Kidney tubule cell (primary cell): ENCODE measurements at regions not wholly inside any gene's neighbourhood (a gene's known extent, or its start where the extent isn't known, plus 50 kb on each side); places are given as distances from the start of the nearest gene placed in this dataset.

ENCODE experiments used
- DNase-seq: peaks from one replicate; pipeline ENCODE4 v3.0.0-alpha.2; 2018; ENCODE audit warnings: low spot score

DNA sequence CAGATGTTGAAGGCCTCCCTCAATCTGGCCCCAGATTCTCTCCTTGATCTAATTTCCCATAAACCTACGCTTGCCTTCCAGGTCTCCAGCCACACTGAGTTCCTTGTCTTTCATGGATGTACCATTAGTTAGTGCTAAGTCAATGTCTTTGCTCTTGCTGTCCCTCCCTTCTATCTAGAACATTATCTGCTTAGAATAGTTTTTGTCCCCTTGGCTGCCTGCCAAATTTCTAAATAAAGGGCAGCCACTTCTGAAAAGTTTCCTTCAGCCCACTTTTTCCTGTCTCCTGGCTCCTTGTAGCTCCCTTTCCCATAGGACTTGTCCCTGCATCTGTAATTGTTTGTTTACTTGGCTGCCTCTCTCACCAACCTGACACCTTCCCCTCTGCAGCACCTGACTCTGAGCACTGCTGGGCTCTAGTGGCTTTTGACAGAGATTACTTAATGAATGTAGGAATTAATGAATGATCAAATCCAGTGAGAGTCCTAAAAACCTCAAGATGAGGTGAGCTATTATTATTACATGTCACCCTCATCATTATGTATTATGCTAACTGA, 58.3 kb downstream of the CXCL12 start:
- no peak for DNase-seq

DNA sequence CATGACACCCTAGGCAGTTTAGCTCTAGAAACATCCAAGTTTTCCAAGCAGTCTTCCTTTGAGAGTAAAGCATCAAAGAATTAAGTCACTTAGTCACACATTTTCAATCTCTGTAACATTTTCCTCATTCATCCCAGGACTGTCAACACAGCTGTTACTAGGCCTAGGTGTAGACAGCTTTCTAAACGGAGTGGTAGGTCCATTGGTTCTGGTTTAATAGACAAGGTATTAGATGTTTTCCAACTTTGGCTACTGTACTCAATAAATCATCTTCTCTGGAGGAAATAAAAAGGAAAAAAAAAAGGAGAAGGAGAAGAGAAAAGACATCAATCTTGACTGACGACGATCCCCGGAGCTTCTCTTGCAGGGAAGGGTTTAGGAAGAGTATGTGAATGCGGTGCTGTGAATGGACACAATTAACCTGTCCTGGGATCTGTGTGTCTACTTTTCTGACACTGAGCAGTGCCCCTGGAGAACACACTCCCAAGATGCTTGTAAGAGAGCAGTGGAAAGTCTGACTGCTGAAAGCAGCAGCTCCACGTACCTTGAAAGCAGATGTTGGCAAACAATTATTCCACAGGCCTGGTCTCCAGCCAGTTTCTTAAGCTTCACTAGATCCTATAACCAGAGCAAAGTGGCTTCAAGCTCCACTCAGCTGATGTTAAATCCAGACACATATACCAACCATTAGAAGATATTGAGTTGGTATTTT, 59.1 kb downstream of the CXCL12 start:
- no peak for DNase-seq

DNA sequence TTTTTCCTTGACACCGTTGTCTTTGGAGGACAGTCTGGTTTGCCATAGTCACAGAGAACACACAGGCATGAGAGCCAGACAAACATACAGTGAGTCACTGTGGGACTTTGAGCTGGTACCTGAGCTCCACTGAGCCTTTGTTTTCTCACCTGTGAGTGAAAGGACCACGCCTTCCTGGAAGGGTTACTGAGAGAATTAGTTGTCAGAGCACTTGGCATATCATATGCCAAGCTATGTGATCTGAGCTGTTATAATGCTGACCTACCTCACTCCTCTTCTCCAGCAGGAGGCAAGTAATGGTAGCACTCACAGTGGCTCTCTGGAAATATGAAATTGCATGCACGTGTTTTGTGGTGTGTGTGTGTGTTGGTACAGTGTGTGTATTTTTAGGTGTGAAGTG, 59.7 kb downstream of the CXCL12 start:
- DNase-seq = peak; percentile 55

DNA sequence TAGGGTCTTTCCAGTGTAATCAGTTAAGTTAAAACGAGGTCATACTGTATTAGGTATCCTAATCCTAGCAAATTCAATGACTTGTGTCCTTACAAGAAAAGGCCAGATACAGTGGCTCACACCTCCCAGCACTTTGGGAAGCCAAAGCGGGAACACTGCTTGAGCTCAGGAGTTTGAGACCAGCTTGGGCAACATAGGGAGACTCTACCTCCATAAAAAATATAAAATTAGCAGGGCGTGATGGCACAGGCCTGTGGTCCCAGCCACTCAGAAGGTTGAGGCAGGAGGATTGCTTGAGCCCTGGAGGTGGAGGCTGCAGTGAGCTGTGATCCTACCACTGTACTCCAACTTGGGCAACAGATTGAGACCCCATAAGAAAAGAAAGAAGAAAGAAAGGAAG, 61.1 kb downstream of the CXCL12 start:
- DNase-seq = no peak

DNA sequence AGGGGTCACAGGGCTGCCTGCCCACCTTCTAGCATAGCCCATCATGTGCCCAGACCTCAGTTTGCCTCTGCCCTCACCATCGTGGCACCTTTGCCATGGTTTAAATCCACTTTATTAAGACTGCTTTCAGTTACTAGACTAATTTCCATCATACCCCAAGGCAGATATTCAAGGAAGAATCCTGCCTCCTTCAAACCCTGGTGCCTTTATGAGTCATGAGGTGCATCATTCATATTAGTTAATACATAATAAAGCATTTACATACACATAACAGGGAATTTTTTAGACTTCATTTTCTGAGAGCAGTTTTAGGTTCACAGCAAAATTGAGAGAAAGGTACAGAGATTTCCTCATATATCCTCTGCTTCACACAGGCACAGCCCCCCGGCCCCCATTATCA, 62.8 kb downstream of the CXCL12 start:
- peak; percentile 45 for DNase-seq

DNA sequence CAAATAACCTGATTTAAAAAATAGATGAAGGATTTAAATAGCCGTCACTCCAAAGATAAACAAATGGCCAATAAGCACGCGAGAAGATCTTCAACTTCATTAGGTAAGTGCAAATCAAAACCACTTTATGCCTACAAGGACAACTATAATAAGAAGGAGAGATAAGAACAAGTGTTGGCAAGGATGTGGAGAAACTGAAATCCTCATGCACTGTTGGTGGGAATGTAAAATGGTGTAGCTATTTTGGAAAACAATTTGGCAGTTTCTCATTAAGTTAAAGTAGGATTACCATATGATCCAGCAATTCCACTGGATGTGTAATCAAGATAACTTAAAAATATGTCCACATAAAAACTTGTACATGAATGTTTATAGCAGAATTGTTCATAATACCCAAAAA, 64.1 kb downstream of the CXCL12 start:
- no peak for DNase-seq

DNA sequence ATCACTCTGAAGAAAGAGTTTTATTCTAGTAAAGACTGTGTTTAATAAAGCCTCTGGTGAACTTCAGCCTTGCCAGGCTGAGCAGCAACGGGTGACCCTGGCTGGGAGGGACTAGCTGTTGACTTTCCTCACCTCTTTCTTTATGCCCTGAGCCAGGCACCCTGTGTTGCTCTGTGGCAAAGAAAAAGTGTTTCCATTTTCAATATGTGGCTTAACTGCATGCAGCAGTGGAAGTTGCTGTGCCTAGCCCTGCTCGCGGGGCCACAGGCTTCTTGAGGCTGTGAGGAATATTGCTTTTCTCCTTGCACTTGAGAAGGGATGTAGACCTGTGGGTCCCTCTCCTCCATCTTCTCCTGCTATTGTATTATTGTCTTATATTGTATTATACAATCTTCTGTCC, 67.0 kb downstream of the CXCL12 start:
- no peak for DNase-seq

DNA sequence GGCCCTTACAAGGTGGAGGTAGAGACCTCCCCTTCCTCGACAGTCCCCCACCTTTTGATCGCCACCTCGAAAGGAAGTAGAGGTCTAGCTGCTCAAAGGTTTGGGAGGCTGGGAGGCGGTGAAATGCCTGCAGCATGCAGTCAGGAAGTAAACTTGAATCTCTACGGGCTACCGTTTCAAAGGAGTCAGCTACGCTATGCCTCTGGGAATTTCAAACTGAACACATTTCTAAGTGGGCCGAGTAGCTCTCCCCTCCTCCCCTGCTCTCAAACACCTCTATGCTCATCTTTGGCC, 68.0 kb downstream of the CXCL12 start:
- DNase-seq = no peak

DNA sequence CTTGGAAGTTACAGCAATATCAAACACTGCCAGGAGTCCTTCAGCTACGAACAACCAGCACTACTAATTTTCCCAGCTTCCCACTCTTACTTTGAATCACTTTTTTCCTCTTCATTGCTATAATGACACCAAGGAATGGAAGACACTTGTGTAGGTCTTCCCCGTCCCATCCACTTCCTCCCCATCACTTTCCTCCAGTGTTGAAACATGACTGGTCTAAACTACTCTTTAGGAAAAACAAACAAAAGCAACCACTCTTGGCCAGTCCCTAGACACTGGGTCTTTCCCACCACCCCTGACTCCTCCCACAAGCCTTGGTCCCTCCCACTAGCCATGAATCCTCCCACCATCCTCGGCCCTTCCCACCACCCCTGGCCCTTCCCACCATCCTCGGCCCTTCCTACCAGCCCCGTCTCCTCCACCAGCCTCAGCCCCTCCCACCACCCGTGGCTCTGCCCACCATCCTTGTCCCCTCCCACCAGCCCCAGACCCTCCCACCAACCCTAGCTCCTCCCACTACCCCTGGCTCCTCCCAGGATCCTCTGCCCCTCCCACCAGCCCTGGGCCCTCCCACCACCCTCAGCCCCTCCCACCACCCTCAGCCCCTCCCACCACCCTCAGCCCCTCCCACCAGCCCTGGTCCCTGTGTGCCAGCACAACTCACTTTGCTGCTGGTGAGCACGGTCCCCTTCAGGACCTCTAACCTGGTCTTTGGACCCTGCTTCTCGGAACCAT, 68.5 kb downstream of the CXCL12 start:
- DNase-seq = no peak

DNA sequence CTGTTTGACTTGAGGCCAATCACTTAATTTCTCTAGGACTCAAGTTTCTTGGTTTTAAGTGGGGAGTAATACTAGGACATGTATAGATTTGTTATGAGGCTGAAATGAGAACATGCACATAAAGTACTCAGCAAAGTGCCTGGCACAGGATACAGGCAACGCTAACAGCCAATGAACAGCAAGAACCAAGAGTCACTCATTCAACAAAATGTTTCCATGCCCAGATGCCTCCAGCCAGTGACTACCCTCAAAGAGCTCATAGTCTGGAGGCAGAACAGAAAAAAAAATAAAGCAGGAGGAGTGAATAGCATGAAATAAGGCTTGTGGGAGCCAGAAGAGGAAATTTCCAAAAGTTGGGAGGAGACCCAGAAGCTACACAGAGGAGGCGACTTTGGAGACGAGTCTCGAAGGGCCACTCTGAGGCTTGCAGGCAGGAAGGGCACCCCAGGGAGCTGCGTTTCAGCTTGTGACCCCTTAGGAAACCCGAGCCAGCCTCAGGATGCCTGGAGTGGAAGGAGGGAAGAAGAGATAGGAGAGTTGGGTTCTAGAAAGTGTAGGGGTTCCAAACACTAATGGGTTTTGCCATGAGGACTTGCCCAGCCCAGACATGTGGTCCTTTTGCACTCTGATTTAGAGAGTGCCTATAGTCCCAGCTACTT, 70.0 kb downstream of the CXCL12 start:
- no peak for DNase-seq

DNA sequence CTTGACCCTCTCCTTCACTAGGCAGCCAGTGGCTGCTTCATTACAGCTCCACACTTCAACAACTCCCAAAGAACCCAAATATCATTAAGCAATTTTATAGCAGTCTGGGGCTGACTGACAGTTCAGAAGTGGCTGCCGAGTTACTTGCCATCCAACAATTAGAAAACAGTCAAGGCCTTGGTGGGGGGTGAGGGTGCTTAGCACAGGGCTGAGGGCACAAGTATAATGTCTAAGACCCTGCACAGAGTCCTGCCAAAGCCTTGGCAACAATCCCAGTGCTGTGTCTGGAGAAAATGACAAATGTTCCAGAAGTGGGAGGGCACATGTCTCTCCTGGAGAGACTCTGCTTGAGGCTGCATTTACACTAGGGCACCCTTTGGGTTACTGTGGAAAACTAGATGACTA, 71.1 kb downstream of the CXCL12 start:
- DNase-seq = peak; percentile 25

DNA sequence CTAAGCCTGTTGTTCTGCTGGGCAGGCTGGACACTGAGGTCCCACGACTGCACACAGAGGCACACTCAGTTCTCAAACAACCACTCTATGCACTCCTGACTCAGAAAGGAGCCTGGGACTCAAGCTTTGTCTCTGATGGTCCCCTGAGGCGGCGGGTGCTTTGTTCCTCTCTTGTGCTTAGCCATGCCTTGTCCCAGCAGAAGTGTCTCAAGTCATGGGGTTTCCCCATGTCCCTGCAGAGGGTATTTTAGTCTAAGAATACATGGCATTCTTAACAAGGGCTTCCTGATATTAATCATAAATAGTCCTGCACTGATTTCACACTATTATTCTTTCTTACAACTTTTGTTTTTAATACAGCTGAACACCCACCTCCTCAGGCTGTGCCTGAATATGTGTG, 72.5 kb downstream of the CXCL12 start:
- no peak for DNase-seq

DNA sequence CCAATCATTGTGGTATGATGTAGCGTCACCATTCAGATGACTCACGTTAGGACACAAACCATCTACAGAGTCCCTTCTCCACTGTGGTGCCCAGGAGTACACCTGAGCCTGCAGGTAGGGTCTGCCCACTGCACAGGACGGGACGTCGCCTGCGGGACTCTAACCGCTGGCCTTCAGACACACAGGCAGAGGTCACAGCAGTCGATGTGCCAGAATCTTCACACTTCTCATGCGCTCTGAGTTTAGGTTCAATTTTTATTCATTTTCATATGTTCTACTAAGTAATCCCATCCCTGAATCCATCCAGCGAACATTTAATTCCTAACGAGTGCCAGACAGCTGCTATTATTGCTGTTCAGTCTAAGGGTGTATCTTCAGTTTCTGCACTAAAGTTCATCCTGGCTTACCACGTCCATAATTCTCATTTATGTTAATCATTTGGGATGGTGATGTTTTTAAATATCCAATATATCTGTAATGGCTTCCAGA, 73.3 kb downstream of the CXCL12 start:
- DNase-seq = no peak

DNA sequence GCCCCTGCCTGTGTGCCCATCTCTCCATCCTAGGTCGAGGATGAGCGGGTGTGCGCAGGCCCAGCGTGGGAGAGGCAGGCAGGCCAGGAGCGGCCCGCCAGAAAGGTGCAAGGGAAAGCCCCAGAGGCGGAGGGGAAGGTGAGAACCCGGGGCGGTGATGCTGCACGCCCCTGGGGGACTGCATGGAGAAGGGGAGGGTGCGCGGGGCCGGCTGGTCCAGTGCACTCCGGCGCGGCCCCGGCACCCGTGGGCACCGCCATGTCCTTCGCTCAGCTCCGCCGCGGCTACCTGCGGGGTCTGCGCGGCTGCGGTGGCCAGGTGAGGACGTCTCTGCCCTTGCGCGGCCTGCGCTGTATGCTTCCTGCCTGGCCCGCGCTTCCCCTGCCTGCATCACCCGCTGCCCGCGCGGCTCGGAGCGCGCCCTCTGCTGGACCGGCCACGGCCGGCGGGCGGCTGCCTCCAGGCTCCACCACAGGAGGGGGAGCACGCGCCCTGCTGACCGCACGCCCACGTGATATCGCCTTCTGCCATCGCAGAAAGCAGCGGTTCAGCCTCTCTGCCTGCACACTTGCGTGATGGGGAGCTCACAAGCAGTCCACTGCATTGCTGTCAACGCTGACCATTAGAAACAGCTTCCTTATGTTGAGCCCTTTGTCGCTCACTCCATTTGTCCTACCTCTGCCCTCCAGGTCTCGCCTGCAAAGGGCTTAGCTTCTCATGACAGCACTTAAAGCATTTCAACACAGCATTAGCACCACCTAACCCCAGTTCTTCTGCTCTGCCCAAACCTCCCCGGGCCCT, 73.9 kb downstream of the CXCL12 start:
- DNase-seq = peak; percentile 79

DNA sequence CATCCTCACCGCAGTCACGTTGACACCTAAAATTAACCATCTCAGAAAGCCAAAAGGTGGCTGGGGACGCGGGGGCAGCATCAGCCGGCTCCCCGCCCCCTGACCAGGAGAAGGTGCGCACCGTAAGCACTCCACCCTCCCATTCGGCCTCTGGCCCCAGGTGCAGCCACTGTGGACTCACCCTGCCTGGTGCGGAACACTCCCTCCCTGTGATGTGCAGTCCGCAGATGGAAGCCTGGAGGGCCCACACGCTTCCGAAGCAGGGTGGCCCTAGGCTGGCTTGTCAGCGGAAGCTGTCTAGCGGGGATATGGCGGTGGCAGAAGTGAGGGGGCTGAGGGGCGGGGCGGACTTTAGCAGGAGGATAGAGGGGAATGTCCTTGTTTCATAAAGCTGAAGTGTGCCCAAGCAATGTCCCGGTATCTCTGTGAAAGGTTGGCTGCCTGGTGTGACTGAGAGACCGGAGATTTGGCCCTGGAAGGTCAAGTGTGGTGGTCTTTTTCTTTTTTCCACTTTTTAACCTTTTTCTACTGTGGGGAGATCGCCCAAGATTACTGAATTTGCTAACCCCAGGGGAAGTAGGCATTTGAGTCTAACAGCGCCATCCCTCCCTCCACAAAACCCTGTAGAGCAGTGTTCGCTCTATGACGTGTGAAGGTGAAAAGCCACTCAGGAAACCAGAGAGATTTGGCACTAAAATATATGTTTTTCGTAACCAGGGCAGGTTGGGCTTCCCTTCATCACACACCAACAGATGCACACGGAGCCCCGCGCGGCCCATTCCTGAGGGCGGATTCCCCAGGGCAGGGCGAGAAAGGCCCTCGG, 74.7 kb downstream of the CXCL12 start:
- DNase-seq = no peak

DNA sequence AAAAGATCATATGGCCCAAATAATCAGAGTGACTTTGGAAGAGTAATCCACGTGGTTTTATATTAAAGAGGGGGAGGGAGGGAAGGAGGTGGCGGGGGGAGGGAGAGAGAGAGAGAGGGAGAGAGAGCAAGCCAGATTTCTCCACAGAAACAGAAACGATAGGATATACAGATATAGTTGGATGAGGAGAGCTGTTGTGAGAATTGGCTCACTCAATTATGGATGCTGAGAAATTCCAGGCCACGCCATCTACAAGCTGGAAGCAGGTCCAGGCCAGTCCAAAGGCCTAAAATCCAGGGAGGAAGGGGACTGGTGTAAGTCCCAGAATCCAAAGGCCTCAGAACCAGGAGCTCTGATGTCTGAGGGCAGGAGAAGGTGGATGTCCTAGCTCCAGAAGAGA, 75.5 kb downstream of the CXCL12 start:
- DNase-seq = no peak

DNA sequence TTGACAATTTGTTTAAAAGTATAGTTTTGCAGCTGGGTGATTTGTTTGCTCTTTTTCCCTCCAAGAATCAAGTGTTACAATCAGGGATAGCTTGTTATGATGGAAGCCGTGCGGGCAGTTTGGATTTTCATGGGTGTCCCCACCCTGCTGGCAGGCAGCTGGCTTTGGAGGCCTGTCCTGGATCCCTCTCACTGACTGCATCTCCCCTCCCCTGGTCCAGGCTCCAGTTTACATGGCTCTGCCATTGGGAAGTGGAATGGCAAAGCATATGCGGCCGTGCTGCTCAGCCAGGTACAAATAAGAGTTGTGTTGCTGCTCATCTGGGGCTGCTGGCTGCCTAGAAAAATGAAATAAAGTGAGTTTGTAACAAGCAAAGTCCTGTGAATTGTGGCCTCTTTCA, 76.0 kb downstream of the CXCL12 start:
- no peak for DNase-seq

DNA sequence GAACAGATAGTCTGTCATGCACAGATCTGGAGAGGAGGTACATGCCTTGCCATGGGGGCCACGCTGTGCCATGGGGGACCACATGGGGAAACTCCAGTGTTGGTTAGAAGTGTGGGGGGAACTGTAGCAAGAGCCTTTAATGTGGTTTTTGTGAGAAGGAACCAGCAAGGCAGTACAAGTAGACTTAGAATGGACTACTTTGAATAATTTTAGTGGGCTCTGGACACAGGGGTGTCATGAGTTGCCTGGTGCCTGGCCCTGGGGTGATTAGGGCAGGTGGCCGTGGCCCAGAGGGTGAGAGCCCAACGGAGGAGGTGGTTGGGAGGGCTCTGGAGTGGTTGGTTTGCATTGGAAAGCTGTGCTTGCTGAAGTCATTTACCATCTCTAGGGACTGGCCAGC, 77.2 kb downstream of the CXCL12 start:
- DNase-seq = no peak

DNA sequence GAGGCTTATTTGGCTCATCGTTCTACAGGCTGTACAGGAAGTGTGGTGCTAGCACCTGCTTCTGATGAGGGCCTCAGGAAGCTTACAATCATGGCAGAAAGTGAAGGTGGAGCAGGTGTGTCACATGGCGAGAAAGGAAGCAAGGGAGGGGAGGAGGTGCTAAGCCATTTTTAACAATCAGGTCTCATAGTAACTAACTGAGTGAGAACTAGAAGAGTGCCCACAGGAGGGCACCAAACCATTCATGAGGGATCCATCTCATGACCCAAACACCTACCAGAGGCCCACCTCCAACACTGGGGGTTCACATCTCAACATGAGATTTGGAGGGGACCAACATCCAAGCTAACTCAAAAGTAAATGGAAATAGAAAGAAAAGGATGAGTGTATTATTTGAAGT, 78.1 kb downstream of the CXCL12 start:
- DNase-seq = no peak

DNA sequence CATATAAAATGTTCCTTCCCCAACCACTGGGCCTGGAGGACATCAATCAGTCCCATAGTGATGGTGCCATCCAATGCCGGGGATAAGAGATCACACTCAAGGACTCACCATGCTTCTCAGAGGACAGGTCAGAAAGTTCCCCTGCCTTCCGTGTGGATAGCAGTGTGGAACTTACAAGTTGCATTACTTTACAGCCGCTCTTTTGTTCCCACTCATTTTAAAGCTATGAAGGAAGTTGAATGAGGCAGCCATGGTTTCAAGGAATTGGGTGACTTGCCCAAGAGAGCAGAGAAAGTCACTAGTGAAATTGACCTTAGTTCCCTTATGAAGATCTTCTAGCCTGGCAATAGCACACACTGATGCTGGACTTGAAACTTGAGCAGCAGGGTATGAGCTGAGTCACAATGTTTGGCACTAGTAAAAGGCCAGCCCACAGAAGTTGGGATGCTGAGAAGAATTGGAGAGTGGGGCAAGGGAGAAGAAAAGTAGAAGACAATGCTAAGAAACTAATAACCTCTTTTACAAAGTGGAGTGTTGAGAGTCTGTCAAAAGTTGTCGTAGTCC, 78.7 kb downstream of the CXCL12 start:
- peak; percentile 55 for DNase-seq

DNA sequence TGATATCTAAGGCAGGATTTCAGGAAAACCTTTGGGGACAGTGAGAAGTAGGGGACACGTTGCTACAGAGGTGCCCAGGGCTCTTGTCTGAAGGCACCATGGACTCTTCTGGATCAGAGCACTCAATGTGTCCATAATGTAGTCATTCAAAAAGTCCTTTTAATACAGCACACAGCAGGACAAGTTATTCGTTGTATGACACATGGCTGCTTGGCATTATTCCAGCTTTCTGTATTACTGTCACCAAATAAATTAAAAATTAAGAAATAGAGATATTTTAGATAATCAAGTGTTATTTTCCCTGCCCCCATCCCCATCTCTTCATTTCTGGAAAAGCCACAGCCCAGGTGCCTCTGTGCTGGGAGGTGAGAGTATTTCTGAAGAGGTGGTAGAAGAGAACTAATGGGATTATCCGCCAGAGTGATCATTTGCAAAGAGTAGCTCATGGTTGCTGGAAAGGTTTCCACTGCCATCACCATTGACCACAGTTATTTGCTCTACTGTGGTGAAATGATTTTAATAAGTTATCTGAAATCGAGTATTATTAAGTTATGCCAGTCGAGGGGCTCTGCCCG, 83.0 kb downstream of the CXCL12 start:
- peak; percentile 61 for DNase-seq
